Spleen (tissue), 11 donors: ENCODE measurements at regions not wholly inside any gene's neighbourhood (a gene's known extent, or its start where the extent isn't known, plus 50 kb on each side); places are given as distances from the start of the nearest gene placed in this dataset.

Source experiments
- DNase-seq: peaks from one replicate; pipeline ENCODE4 v3.0.0-alpha.2; 2020
- H3K27ac ChIP-seq, 8 donors: fragments of 200-600 bp; sonication (generic) in 7 of 8; 1 replicate in 4 of 8; 2 replicates in 4 of 8; pipeline versions ENCODE4 v1.5.0 to v1.8.0; 2016 to 2021; ENCODE audit warnings: inconsistent platforms in 4 of 8, mild to moderate bottlenecking in 4 of 8, moderate library complexity in 1 of 8
- H3K27me3 ChIP-seq, 7 donors: fragments of 200-600 bp; sonication (generic) in 6 of 7; replicated peaks in 1 of 7; 1 replicate in 4 of 7; 2 replicates in 3 of 7; pipeline versions ENCODE4 v1.5.0 to v1.8.0; 2016 to 2021; ENCODE audit warnings: inconsistent platforms in 3 of 7, mild to moderate bottlenecking in 1 of 7
- H3K36me3 ChIP-seq, 6 donors: fragments of 200-600 bp; sonication (generic) in 5 of 6; 1 replicate in 4 of 6; 2 replicates in 2 of 6; pipeline versions ENCODE4 v1.5.0 to v1.8.0; 2016 to 2021; ENCODE audit warnings: inconsistent platforms in 2 of 6
- H3K4me1 ChIP-seq, 6 donors: fragments of 200-600 bp; sonication (generic) in 5 of 6; 1 replicate in 3 of 6; 2 replicates in 3 of 6; pipeline versions ENCODE4 v1.5.0 to v1.8.0; 2016 to 2021; ENCODE audit warnings: inconsistent platforms in 3 of 6
- H3K4me3 ChIP-seq, 8 donors: fragments of 200-600 bp; sonication (generic) in 7 of 8; 1 replicate in 4 of 8; 2 replicates in 4 of 8; pipeline versions ENCODE4 v1.5.0 to v1.8.0; 2016 to 2021; ENCODE audit warnings: inconsistent platforms in 4 of 8, mild to moderate bottlenecking in 4 of 8, moderate library complexity in 2 of 8
- H3K9me3 ChIP-seq, 8 donors: fragments of 200-600 bp; sonication (generic) in 7 of 8; 1 replicate in 4 of 8; 2 replicates in 4 of 8; pipeline versions ENCODE4 v1.5.0 to v1.8.0; 2016 to 2021; ENCODE audit warnings: inconsistent platforms in 4 of 8
- CTCF ChIP-seq, 11 experiments: fragments of 200-600 bp in 7 of 11; fragments of 450-650 bp in 4 of 11; sonication (generic) in 4 of 11; IDR thresholded peaks in 8 of 11; conservative IDR thresholded peaks in 3 of 11; 1 replicate in 7 of 11; 2 replicates in 4 of 11; pipeline versions ENCODE4 v1.4.0 to v1.8.0; 2016 to 2021; ENCODE audit warnings: antibody characterized with exemption in 11 of 11, inconsistent platforms in 4 of 11, mild to moderate bottlenecking in 1 of 11
- POLR2A ChIP-seq, 3 donors: fragments of 450-650 bp; IDR thresholded peaks; one replicate each; pipeline ENCODE4 v1.5.1; 2017; ENCODE audit warnings: antibody characterized with exemption in 3 of 3, mild to moderate bottlenecking in 1 of 3
- POLR2AphosphoS5 ChIP-seq, 3 donors: sonication (generic); formaldehyde crosslinking; IDR thresholded peaks; one replicate each; pipeline ENCODE4 v1.5.1; 2017; ENCODE audit warnings: antibody characterized with exemption in 3 of 3
- WGBS, 5 donors: extraction: QIAGEN DNeasy Blood & Tissue Kit in 3 of 5; methylation state at CpG; one replicate each; pipeline versions ENCODE4 v1.1.5 to v1.1.7; 2013 to 2018; 5-methylcytosine and 5-hydroxymethylcytosine counted together
- intact Hi-C: fragments of 100-400 bp; cut with DNase I; formaldehyde crosslinking; loops from one replicate; pipeline ENCODE4 v1.15.0; 2023; ENCODE audit warnings: low total_unique reads
- donor health status: healthy with polysubstance abuse.
- donor health status: DM: no; HTN: no; CAD: no; lungs with moderate emphysema.
- donor health status: DM: no; HTN: no; CAD: no.
- donor health status: Bipolar disorder and iron deficiency.
- donor health status: healthy.
- donor health status: DM: no; HTN: no; CAD: no.
- donor health status: DM: yes; HTN: yes; CAD: no.

GRCh38 chr10:85311613-85312337 lies 983.4 kb downstream of the CCSER2 start:
- TF ChIP-seq CTCF (IDR thresholded peaks at IDR 0.05 in 8 of 11, conservative IDR thresholded peaks at IDR 0.05 in 3 of 11): no peak
- TF ChIP-seq POLR2AphosphoS5 (IDR thresholded peaks at IDR 0.05): no peak
- TF ChIP-seq POLR2A (IDR thresholded peaks at IDR 0.05): no peak
- no peak for DNase-seq
- Histone ChIP-seq H3K4me1 (no peaks in the 10 kb centered on the region), H3K9me3 (no peaks in the 10 kb centered on the region), H3K4me3 (no peak overlapping the region), H3K36me3 (no peaks in the 10 kb centered on the region), H3K27ac (no peak overlapping the region), H3K27me3 (no peaks in the 10 kb centered on the region)
- intact Hi-C loops: no loop called here
- 60 to 68% (median 67%) methylated on average over 2 of the region's 2 CpGs for WGBS, 5 donors

GRCh38 chr10:85315657-85316056 lies 987.3 kb downstream of the CCSER2 start:
- intact Hi-C loops: no loop called here
- Histone ChIP-seq H3K4me3 (no peak overlapping the region), H3K27me3 (no peaks in the 10 kb centered on the region), H3K36me3 (no peaks in the 10 kb centered on the region), H3K9me3 (no peaks in the 10 kb centered on the region), H3K27ac (no peak overlapping the region), H3K4me1 (no peaks in the 10 kb centered on the region)
- no peak for DNase-seq
- 62 to 75% (median 65%) methylated on average over 4 of the region's 4 CpGs for WGBS, 5 donors
- no peak for TF ChIP-seq CTCF (IDR thresholded peaks at IDR 0.05 in 8 of 11, conservative IDR thresholded peaks at IDR 0.05 in 3 of 11)
- no peak for TF ChIP-seq POLR2A (IDR thresholded peaks at IDR 0.05)
- no peak for TF ChIP-seq POLR2AphosphoS5 (IDR thresholded peaks at IDR 0.05)

- no peak for DNase-seq
- H3K4me1 ChIP-seq: no peaks in the 10 kb centered on the region
- intact Hi-C loops: no loop called here
- no peaks in the 10 kb centered on the region for H3K27me3 ChIP-seq
- no peak for TF ChIP-seq POLR2AphosphoS5 (IDR thresholded peaks at IDR 0.05)
- TF ChIP-seq CTCF (IDR thresholded peaks at IDR 0.05 in 8 of 11, conservative IDR thresholded peaks at IDR 0.05 in 3 of 11): no peak
- TF ChIP-seq POLR2A (IDR thresholded peaks at IDR 0.05): no peak
- no peak overlapping the region for H3K27ac ChIP-seq
- H3K9me3 ChIP-seq: no peaks in the 10 kb centered on the region
- H3K4me3 ChIP-seq: no peak overlapping the region
- 83 to 93% (median 86%) methylated on average over 4 of the region's 4 CpGs for WGBS, 5 donors
- no peaks in the 10 kb centered on the region for H3K36me3 ChIP-seq
Measured at GRCh38 chr10:85316276-85316675, 987.9 kb downstream of the CCSER2 start.

DNA sequence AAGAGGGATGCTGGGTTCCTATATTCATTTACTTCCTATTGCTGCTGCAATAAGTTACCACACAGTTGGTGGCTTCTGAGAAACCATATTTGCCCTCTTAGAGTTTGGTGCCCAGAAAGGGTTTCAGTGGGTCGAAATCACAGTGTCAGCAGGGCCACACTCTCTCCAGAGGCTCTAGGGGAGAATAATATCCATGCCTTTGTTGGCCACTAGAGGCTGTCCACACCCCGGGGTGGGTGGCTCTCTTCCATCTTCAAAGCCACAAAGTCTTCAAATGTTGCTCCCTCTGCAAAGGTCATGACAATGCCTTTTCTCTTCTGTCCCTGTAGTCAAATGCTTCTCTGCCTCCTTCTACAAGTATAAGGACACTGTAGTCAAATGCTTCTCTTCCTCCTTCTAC lies 989.4 kb downstream of the CCSER2 start:
- no peak for DNase-seq
- TF ChIP-seq POLR2AphosphoS5 (IDR thresholded peaks at IDR 0.05) (no peak), CTCF (IDR thresholded peaks at IDR 0.05 in 8 of 11, conservative IDR thresholded peaks at IDR 0.05 in 3 of 11) (no peak), POLR2A (IDR thresholded peaks at IDR 0.05) (no peak)
- intact Hi-C loops: no loop called here
- H3K9me3 ChIP-seq: no peaks in the 10 kb centered on the region
- no peaks in the 10 kb centered on the region for H3K36me3 ChIP-seq
- WGBS, 5 donors: 58 to 82% (median 60%) methylated on average over 2 of the region's 2 CpGs
- no peak overlapping the region for H3K4me3 ChIP-seq
- no peak overlapping the region for H3K27ac ChIP-seq
- no peaks in the 10 kb centered on the region for H3K4me1 ChIP-seq
- no peaks in the 10 kb centered on the region for H3K27me3 ChIP-seq
